SIG-M5 (cell line): ENCODE measurements at regions not wholly inside any gene's neighbourhood (a gene's known extent, or its start where the extent isn't known, plus 50 kb on each side); places are given as distances from the start of the nearest gene placed in this dataset.

ENCODE experiments used
- DNase-seq: peaks from one replicate; lab custom pipeline; 2025; lab: John Stamatoyannopoulos, UW

GRCh38 chr6:82072121-82072521, 175.4 kb downstream of the IBTK start:
- DNase-seq: no peak

- no peak for DNase-seq
Measured at GRCh38 chr6:82068721-82069120, 178.8 kb downstream of the IBTK start.

- no peak for DNase-seq
Measured at GRCh38 chr6:82066991-82067411, 180.5 kb downstream of the IBTK start.

GRCh38 chr6:82066196-82066595, 181.3 kb downstream of the IBTK start:
- DNase-seq: no peak

GRCh38 chr6:82063574-82063973, 184.0 kb downstream of the IBTK start:
- no peak for DNase-seq

GRCh38 chr6:82062219-82062618, 185.3 kb downstream of the IBTK start:
- no peak for DNase-seq

GRCh38 chr6:82057846-82058554, 189.5 kb downstream of the IBTK start:
- DNase-seq: no peak

- no peak for DNase-seq
Measured at GRCh38 chr6:82056567-82056966, 191.0 kb downstream of the IBTK start.

- no peak for DNase-seq
Measured at GRCh38 chr6:82045965-82046756, 201.4 kb downstream of the IBTK start.

GRCh38 chr6:82040405-82041221, 206.9 kb downstream of the IBTK start:
- DNase-seq: no peak

GRCh38 chr6:82038631-82039030, 208.9 kb downstream of the IBTK start:
- DNase-seq: no peak

- no peak for DNase-seq
Measured at GRCh38 chr6:82035526-82035925, 212.0 kb downstream of the IBTK start.

GRCh38 chr6:82033631-82034211, 213.8 kb downstream of the IBTK start:
- no peak for DNase-seq

- no peak for DNase-seq
Measured at GRCh38 chr6:82032444-82032843, 215.1 kb downstream of the IBTK start.

- no peak for DNase-seq
Measured at GRCh38 chr6:82030761-82031503, 216.6 kb downstream of the IBTK start.

- DNase-seq: no peak
Measured at GRCh38 chr6:82030301-82030700, 217.2 kb downstream of the IBTK start.

GRCh38 chr6:82025271-82025670, 222.3 kb downstream of the IBTK start:
- no peak for DNase-seq

GRCh38 chr6:82022614-82023129, 224.9 kb downstream of the IBTK start:
- DNase-seq: no peak

GRCh38 chr6:82017773-82018172, 229.8 kb downstream of the IBTK start:
- no peak for DNase-seq

- no peak for DNase-seq
Measured at GRCh38 chr6:82017288-82017687, 230.3 kb downstream of the IBTK start.

- no peak for DNase-seq
Measured at GRCh38 chr6:82015526-82015925, 232.0 kb downstream of the IBTK start.
